DND-41 (cell line): ENCODE measurements at regions not wholly inside any gene's neighbourhood (a gene's known extent, or its start where the extent isn't known, plus 50 kb on each side); places are given as distances from the start of the nearest gene placed in this dataset.

Experiments used
- CTCF ChIP-seq: IDR thresholded peaks from 2 replicates; pipeline ENCODE4 v1.5.1; 2012; ENCODE audit warnings: borderline replicate concordance, low read length, moderate library complexity, mild to moderate bottlenecking; ENCODE audit not compliant: poor library complexity, severe bottlenecking; ENCODE audit errors: extremely low read depth
- EZH2 ChIP-seq: IDR thresholded peaks from 3 replicates; pipeline ENCODE4 v1.6.1; 2012; ENCODE audit warnings: borderline replicate concordance, low read depth, mild to moderate bottlenecking, moderate library complexity, low read length, inconsistent platforms; ENCODE audit not compliant: severe bottlenecking

- no peak for TF ChIP-seq CTCF
- TF ChIP-seq EZH2 = no peak
Measured at GRCh38 chr4:117889978-117890377, 144.3 kb upstream of the NDST3 start.
